Forelimb muscle (tissue), 1 donor: ENCODE measurements at regions not wholly inside any gene's neighbourhood (a gene's known extent, or its start where the extent isn't known, plus 50 kb on each side); places are given as distances from the start of the nearest gene placed in this dataset.
A peak's percentile ranks its signal among the peaks of the same experiment; 100 is the strongest.

Experiments used
- DNase-seq: peaks from one replicate; pipeline ENCODE4 v3.0.0-alpha.2; 2013; ENCODE audit warnings: low read depth

- DNase-seq: no peak
Observed at GRCh38 chr5:4876804-4877203, 263.3 kb upstream of the ADAMTS16 start.

DNA sequence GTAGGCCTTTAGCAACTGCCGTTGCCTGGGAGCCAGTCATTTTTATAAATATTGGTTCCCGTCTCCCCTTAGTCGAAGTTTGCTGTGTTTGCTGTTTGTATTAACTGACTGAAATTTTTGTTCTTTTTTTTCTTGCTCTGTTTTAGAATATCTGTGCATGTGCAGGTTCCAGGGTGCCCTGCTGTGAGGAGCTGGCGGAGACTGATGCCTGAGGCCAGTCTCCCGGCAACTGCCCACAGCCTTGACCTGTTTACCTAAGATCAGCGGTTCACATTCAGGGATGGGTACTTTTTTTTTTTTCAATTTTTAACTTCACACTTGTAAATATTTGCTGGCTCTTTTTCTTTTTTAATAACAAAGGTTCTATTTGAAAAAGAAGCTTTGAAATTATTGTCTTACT lies 262.6 kb upstream of the ADAMTS16 start:
- DNase-seq: no peak

DNA sequence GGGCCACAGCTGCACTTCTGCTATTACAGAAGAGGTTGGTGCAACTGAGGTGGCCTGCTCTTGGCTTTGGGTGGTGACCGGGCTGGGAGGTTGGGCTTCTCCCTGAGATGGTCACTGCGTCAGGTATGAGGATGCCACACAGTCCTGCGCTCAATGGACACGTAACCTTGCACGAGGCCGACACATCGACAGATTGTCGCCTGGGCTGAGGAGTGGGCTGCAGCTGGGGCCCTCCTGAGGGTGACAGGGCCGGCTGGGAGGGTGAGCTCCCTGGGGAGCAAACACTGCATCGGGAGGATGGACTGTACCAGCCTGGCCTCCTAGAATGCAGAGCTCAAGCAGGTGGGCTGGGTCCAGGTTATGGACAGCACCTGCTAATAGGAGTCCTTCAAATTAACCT lies 261.1 kb upstream of the ADAMTS16 start:
- DNase-seq: no peak

DNA sequence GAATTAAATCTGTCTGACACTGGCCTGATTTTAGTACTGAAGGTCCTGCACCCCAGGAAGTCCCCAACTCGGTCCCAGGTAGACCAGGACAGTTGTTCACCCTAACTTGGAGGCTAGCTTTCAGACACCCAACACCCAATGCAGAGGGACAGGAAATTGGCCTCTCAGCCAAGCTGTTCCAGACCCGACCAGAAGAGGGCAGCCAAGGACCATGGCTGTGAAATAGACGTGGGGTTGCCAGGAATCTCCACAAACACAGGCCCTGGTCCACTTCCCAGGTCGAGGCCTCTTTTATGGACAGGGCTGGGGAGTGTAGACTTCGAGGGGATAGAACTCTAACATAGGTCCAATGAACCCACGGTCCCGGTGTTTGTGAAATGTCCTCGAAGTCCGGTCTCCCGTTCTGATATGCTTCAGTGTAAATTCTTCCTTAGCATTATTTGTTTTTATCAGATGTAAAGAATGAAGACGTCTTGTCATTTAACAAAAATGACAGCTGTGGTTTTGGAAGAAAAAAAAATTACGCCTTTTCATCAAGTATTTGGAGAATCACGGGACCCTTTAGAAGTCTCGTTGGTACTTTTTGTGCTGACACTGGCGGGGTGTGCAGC lies 260.3 kb upstream of the ADAMTS16 start:
- DNase-seq: peak; percentile 66

DNA sequence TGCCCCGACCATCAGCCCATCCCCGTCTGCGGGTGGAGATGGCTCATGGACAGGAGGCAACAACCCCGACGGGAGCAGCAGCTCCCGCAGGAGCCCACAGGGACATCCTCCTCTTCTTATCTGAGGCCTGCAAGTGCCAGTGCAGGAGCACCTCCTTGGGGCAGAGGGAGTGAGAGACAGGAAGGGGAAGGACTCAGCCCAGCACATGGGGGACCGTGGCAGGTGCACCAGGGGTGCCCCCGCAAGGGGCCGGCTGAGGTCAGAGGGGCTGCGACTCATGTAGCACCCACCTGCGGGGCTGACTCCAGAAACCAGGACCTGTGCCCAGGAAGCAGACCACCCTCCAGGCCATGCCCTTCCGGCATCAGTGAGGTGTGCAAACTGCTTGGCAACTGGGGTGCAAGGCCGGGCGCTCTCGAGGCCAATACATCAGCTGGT lies 259.8 kb upstream of the ADAMTS16 start:
- DNase-seq: no peak

GRCh38 chr5:4881366-4882002 lies 258.6 kb upstream of the ADAMTS16 start:
- no peak for DNase-seq

DNA sequence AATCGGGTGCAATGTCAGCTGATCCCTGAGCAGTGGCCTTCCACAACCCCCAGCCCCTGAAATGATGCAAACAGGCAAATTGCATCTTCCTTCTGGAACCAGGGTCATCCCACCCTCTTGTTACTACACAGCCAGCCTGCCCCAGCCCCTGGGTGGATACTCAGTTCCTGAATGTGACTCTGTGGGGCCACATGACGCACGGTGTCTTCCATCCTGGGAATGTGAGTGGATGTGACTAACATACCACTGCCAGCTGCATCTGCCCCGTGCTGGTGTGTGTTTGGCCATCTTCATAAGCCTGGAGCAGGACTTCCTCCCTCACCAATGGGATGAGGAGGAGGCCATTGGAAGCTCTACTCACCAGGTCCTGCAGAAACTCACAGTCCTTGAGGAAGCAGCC lies 257.9 kb upstream of the ADAMTS16 start:
- DNase-seq: no peak

- DNase-seq: no peak
Observed at GRCh38 chr5:4883360-4883759, 256.8 kb upstream of the ADAMTS16 start.

DNA sequence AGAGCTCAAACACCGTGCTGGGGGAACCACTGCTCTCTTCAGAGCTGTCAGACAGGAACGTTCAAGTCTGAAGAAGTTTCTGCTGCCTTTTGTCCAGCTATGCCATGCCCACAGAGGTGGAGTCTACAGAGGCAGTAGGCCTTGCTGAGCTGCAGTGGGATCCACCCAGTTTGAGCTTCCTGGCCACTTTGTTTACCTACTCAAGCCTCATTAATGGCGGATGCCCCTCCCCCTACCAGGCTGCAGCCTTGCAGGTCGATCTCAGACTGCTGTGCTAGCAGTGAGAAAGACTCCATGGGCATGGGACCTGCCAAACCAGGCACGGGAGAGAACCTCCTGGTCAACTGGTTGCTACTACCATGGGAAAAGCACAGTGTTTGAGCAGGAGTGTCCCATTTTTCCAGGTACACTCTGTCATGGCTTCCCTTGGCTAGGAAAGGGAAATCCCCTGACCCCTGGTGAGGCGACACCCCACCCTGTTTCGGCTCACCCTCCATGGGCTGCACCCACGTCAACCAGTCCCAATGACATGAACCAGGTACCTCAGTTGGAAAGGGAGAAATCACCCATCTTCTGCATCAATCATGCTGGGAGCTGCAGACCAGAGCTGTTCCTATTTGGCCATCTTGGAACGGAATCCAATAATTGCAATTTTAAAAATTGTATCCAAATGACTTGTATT lies 246.9 kb upstream of the ADAMTS16 start:
- DNase-seq: no peak

- DNase-seq: no peak
Observed at GRCh38 chr5:4896328-4896727, 243.8 kb upstream of the ADAMTS16 start.

DNA sequence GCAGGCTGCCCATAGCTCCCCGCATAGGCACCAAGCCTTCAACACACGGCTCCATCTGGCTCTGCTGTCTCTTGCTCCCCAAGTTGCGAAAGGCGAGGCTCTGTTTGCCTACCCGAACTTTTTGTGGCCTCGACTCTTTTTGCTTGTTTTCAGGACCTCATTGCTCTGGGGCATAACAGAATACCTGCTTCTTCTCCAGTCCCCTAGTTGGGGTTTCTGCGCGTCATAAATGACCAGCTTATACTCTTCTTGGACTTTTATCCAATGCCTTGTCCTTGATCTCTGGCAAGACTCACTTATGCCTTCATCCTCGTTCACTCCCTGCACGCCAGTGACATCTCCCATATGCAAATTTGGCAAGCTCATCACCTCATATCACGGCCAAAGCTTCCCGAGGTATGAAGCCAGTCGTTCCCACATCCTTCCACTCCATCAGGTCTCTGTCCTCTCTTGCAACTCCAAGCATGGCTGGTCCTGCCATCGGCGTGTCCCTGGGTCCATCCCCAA lies 238.8 kb upstream of the ADAMTS16 start:
- DNase-seq: no peak

GRCh38 chr5:4901924-4902323 lies 238.2 kb upstream of the ADAMTS16 start:
- no peak for DNase-seq

DNA sequence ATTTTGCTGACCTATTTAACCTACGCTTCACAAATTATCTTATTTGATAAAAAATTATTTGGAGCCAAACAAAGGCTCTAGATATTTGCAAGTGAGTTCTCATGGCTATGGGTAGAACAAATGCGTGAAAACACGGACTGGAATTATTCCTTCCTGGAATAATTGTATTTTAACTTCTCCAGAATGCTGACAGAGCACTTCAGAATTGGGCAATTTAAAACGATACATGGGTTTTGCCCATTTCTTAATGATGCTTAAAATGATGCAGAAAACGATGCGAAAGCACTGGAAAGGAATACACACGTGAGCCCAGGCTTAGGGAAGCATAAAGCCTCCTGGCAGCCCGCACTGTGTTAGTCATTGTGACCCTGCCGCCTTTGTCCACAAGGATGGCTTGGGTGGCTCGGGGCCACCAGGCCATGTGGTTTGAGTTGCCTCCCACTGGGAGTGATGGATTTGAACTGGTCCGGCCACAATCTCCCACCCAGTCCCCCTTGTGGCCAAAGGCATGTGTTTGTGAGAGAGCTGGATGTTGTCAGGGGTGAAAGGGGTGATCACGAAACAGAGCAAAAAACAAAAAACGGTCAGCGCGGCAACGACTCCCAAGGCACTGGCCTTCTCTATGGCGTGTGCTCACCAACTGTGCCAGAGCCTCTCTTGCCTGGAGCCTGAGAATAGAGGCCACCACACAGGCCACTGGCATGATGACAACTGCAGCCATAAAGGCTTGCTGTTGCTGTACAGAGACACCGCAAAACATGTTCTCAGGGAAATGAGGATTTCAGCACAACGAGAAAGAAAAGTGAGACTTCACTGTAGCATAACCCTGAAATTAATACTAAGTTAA lies 234.2 kb upstream of the ADAMTS16 start:
- DNase-seq: no peak

GRCh38 chr5:4906786-4907185 lies 233.3 kb upstream of the ADAMTS16 start:
- DNase-seq: no peak

DNA sequence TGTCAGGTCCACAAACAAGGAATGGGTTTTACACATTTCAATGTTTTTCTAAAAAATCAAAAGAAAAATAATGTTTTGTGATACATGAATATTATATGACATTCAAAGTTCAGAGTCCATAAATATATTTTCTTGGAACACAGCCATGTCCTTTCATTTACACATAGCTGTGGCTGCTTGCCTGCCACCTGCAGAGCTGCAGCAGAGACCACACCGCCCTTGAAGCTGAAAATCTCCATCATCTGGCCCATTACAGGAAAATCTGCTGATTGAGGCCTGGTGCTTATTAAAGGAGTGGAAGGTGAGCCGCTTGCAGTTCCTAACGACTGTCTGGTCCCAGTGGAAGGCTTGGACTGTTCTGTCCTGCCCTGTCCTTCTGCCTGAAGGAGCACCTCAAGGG lies 232.6 kb upstream of the ADAMTS16 start:
- no peak for DNase-seq

- no peak for DNase-seq
Observed at GRCh38 chr5:4909086-4909485, 231.0 kb upstream of the ADAMTS16 start.

- no peak for DNase-seq
Observed at GRCh38 chr5:4911646-4912403, 228.3 kb upstream of the ADAMTS16 start.

GRCh38 chr5:4921929-4922328 lies 218.2 kb upstream of the ADAMTS16 start:
- no peak for DNase-seq

- DNase-seq: no peak
Observed at GRCh38 chr5:4924577-4924976, 215.6 kb upstream of the ADAMTS16 start.

DNA sequence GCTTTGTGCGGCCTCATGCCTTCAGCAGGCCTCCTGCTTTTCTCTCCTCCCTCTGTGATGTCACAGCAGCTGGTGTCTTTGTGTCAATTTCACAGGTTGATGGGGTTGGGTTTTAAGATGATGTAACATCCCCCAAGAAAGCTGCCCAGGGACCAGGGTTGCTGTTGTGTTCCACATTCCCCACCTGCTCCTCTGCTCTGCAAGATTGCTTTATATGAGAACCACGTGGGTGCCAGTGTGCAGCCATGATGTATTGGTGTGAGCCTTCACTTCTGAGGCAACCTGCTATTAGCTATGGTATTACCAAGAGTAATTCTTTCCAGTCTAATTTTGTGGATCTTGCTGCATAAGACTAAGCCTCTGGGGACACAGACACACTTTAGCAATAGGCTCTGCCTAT lies 213.0 kb upstream of the ADAMTS16 start:
- no peak for DNase-seq

DNA sequence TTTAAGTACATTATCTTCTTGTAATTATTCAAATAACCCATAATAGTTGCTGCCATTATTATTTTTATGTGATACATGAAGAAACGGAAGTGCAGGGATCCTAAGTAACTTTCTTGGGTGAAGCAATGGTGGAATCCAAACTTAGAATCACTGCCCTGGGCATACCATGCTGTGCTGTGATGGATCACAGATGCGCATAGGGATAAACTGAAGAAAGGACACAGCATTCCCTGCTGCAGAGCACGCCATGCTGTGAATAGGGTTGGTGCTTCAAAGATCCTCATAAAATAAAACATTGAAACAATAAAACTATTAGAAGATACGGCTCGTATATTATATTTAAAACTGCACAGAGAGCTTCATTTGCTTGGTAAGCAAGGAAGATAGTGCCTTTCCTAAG lies 211.7 kb upstream of the ADAMTS16 start:
- DNase-seq: no peak
